ENCODE measurements at regions not wholly inside any gene's neighbourhood (a gene's known extent, or its start where the extent isn't known, plus 50 kb on each side); places are given as distances from the start of the nearest gene placed in this dataset.

GRCh38 chr10:117689566-117689965 lies 147.0 kb downstream of the EMX2 start:
- no peak for DNase-seq (ENCODE audit: low read depth, low spot score)
- no peak overlapping the region for H3K4me3 ChIP-seq (ENCODE audit: low read length)

- H3K4me3 ChIP-seq (ENCODE audit: low read length), result no peak overlapping the region
- DNase-seq (ENCODE audit: low read depth, low spot score), result no peak
These were observed 147.8 kb downstream of the EMX2 start for GRCh38 chr10:117690359-117690758.

- no peak for DNase-seq (ENCODE audit: low read depth, low spot score)
- no peak overlapping the region for H3K4me3 ChIP-seq (ENCODE audit: low read length)
These were observed 151.6 kb downstream of the EMX2 start for GRCh38 chr10:117694190-117694589.

- no peak for DNase-seq (ENCODE audit: low read depth, low spot score)
- no peak overlapping the region for H3K4me3 ChIP-seq (ENCODE audit: low read length)
These were observed 154.9 kb downstream of the EMX2 start for GRCh38 chr10:117697402-117697801.

GRCh38 chr10:117698809-117699208 lies 156.3 kb downstream of the EMX2 start:
- H3K4me3 ChIP-seq (ENCODE audit: low read length), result no peak overlapping the region
- no peak for DNase-seq (ENCODE audit: low read depth, low spot score)

- H3K4me3 ChIP-seq (ENCODE audit: low read length), result no peak overlapping the region
- DNase-seq (ENCODE audit: low read depth, low spot score), result no peak
These were observed 157.0 kb downstream of the EMX2 start for GRCh38 chr10:117699436-117700075.

GRCh38 chr10:117710181-117710798 lies 167.7 kb downstream of the EMX2 start:
- no peak overlapping the region for H3K4me3 ChIP-seq (ENCODE audit: low read length)
- DNase-seq (ENCODE audit: low read depth, low spot score), result no peak

- no peak overlapping the region for H3K4me3 ChIP-seq (ENCODE audit: low read length)
- DNase-seq (ENCODE audit: low read depth, low spot score), result no peak
These were observed 174.3 kb downstream of the EMX2 start for GRCh38 chr10:117716889-117717288.

- H3K4me3 ChIP-seq (ENCODE audit: low read length), result no peak overlapping the region
- no peak for DNase-seq (ENCODE audit: low read depth, low spot score)
These were observed 176.7 kb downstream of the EMX2 start for GRCh38 chr10:117718986-117719920.

GRCh38 chr10:117720931-117721835 lies 178.6 kb downstream of the EMX2 start:
- H3K4me3 ChIP-seq (ENCODE audit: low read length), result no peak overlapping the region
- DNase-seq (ENCODE audit: low read depth, low spot score), result no peak

GRCh38 chr10:117721873-117722272 lies 179.3 kb downstream of the EMX2 start:
- no peak overlapping the region for H3K4me3 ChIP-seq (ENCODE audit: low read length)
- no peak for DNase-seq (ENCODE audit: low read depth, low spot score)

- no peak overlapping the region for H3K4me3 ChIP-seq (ENCODE audit: low read length)
- peak; percentile 28 for DNase-seq (ENCODE audit: low read depth, low spot score)
These were observed 180.8 kb downstream of the EMX2 start for GRCh38 chr10:117723343-117723742.

GRCh38 chr10:117725993-117726392 lies 183.4 kb downstream of the EMX2 start:
- no peak overlapping the region for H3K4me3 ChIP-seq (ENCODE audit: low read length)

GRCh38 chr10:117726596-117727295 lies 184.2 kb downstream of the EMX2 start:
- no peak for DNase-seq (ENCODE audit: low read depth, low spot score)
- no peak overlapping the region for H3K4me3 ChIP-seq (ENCODE audit: low read length)

More at GRCh38 chr10:117725993-117726392, 183.4 kb downstream of the EMX2 start:
- no peak for DNase-seq (ENCODE audit: low read depth, low spot score)

- no peak for DNase-seq (ENCODE audit: low read depth, low spot score)
These were observed 184.9 kb downstream of the EMX2 start for GRCh38 chr10:117727421-117727820.

GRCh38 chr10:117728087-117728486 lies 185.5 kb downstream of the EMX2 start:
- no peak for DNase-seq (ENCODE audit: low read depth, low spot score)

More at GRCh38 chr10:117727421-117727820, 184.9 kb downstream of the EMX2 start:
- no peak overlapping the region for H3K4me3 ChIP-seq (ENCODE audit: low read length)

GRCh38 chr10:117729156-117729555 lies 186.6 kb downstream of the EMX2 start:
- DNase-seq (ENCODE audit: low read depth, low spot score), result no peak
- no peak overlapping the region for H3K4me3 ChIP-seq (ENCODE audit: low read length)

More at GRCh38 chr10:117728087-117728486, 185.5 kb downstream of the EMX2 start:
- H3K4me3 ChIP-seq (ENCODE audit: low read length), result no peak overlapping the region

- DNase-seq (ENCODE audit: low read depth, low spot score), result no peak
- H3K4me3 ChIP-seq (ENCODE audit: low read length), result no peak overlapping the region
These were observed 188.7 kb downstream of the EMX2 start for GRCh38 chr10:117731121-117731791.

Measured in Jurkat, Clone E6-1 (cell line).